ENCODE measurements at regions not wholly inside any gene's neighbourhood (a gene's known extent, or its start where the extent isn't known, plus 50 kb on each side); places are given as distances from the start of the nearest gene placed in this dataset.

- DNase-seq (ENCODE audit: low spot score): peak; percentile 9
- no peak overlapping the region for H3K27ac ChIP-seq
- ChIA-PET CTCF (no interaction called here), POLR2A (ENCODE audit: low non-redundant PET) (no interaction called here)
- no peak for TF ChIP-seq CTCF (conservative IDR thresholded peaks at IDR 0.05; ENCODE audit: low read depth)
Measured at GRCh38 chr14:39492267-39492666, 60.0 kb upstream of the FBXO33 start.

- no peak overlapping the region for H3K27ac ChIP-seq
- ChIA-PET POLR2A (ENCODE audit: low non-redundant PET) (no interaction called here), CTCF (interaction anchor here (0.6 kb wide), 2 partner anchors 57 to 1833 kb away, joined by 3 read pairs; no protein-coding TSS in a partner anchor)
- peak; percentile 12 for DNase-seq (ENCODE audit: low spot score)
- TF ChIP-seq CTCF (conservative IDR thresholded peaks at IDR 0.05; ENCODE audit: low read depth): peak; percentile 44; the same call in 1 of the 2 replicates
Measured at GRCh38 chr14:39491134-39491571, 58.9 kb upstream of the FBXO33 start.

GRCh38 chr14:39488600-39488999 lies 56.4 kb upstream of the FBXO33 start:
- H3K27ac ChIP-seq: no peak overlapping the region
- no peak for DNase-seq (ENCODE audit: low spot score)
- ChIA-PET POLR2A (ENCODE audit: low non-redundant PET) (no interaction called here), CTCF (interaction anchor here (0.6 kb wide), 1 partner anchor 500 kb away, joined by 3 read pairs; no protein-coding TSS in a partner anchor)
- no peak for TF ChIP-seq CTCF (conservative IDR thresholded peaks at IDR 0.05; ENCODE audit: low read depth)

- no peak for TF ChIP-seq CTCF (conservative IDR thresholded peaks at IDR 0.05; ENCODE audit: low read depth)
- ChIA-PET CTCF (no interaction called here), POLR2A (ENCODE audit: low non-redundant PET) (no interaction called here)
- H3K27ac ChIP-seq: no peak overlapping the region
- no peak for DNase-seq (ENCODE audit: low spot score)
Measured at GRCh38 chr14:39483682-39484081, 51.4 kb upstream of the FBXO33 start.

All from RWPE1 (cell line).